ENCODE measurements at regions not wholly inside any gene's neighbourhood (a gene's known extent, or its start where the extent isn't known, plus 50 kb on each side); places are given as distances from the start of the nearest gene placed in this dataset.

DNA sequence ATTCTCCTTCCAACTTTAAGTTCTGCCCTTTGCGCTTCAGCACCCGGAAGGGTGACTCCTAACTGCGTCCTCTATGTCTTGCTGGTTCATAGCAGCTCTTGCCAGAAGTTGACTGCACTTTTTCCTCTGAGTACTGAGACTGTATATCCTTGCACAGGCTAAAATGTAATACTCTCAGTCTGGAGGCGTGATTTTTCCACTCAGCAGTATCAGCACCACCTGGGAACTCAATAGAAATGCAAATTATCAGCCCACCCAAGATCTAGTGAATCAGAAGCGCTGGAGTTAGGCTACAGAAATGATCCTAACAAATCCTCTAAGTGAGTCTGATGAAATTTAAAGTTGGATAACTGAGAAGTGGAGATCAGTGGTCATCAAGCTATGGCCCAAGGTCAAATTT is 1611.9 kb upstream of the SLC10A2 start:
- no peak overlapping the region for H2AFZ ChIP-seq
- Mint-ChIP-seq H3K36me3 (ENCODE audit: low read depth) (no peaks in the 10 kb centered on the region), H3K27ac (no peak overlapping the region; the same call in 1 of the 2 replicates), H3K9me3 (no peaks in the 10 kb centered on the region), H3K4me1 (no peaks in the 10 kb centered on the region), H3K27me3 (ENCODE audit: insufficient read depth, low read depth, poor library complexity) (peaks cover 2% of the 10 kb centered on the region), H3K4me3 (no peak overlapping the region)
- TF ChIP-seq, protein P1, sequence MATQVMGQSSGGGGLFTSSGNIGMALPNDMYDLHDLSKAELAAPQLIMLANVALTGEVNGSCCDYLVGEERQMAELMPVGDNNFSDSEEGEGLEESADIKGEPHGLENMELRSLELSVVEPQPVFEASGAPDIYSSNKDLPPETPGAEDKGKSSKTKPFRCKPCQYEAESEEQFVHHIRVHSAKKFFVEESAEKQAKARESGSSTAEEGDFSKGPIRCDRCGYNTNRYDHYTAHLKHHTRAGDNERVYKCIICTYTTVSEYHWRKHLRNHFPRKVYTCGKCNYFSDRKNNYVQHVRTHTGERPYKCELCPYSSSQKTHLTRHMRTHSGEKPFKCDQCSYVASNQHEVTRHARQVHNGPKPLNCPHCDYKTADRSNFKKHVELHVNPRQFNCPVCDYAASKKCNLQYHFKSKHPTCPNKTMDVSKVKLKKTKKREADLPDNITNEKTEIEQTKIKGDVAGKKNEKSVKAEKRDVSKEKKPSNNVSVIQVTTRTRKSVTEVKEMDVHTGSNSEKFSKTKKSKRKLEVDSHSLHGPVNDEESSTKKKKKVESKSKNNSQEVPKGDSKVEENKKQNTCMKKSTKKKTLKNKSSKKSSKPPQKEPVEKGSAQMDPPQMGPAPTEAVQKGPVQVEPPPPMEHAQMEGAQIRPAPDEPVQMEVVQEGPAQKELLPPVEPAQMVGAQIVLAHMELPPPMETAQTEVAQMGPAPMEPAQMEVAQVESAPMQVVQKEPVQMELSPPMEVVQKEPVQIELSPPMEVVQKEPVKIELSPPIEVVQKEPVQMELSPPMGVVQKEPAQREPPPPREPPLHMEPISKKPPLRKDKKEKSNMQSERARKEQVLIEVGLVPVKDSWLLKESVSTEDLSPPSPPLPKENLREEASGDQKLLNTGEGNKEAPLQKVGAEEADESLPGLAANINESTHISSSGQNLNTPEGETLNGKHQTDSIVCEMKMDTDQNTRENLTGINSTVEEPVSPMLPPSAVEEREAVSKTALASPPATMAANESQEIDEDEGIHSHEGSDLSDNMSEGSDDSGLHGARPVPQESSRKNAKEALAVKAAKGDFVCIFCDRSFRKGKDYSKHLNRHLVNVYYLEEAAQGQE (IDR thresholded peaks at IDR 0.05; ENCODE audit: unreplicated experiment): no peak
- no peak for TF ChIP-seq POLR2AphosphoS5 (IDR thresholded peaks at IDR 0.05; ENCODE audit: low read depth)
- H3K36me3 ChIP-seq (ENCODE audit: insufficient read depth): no peaks in the 10 kb centered on the region
- H3K27ac ChIP-seq (ENCODE audit: low read depth): no peak overlapping the region
- no peaks in the 10 kb centered on the region for H4K20me1 ChIP-seq (replicated peaks; ENCODE audit: insufficient read depth)
- H3F3A ChIP-seq (replicated peaks; ENCODE audit: low read depth): no peaks in the 10 kb centered on the region
- H3K79me2 ChIP-seq (replicated peaks; ENCODE audit: insufficient read depth): no peaks in the 10 kb centered on the region
- H3K27me3 ChIP-seq (ENCODE audit: insufficient read depth): no peaks in the 10 kb centered on the region
- H3K9me2 ChIP-seq (ENCODE audit: insufficient read depth): peaks cover 9% of the 10 kb centered on the region; the same call in 1 of the 2 replicates
- no peak for DNase-seq (ENCODE audit: low spot score)
- H3K4me3 ChIP-seq: no peak overlapping the region
- ATAC-seq: no peak
- H3K4me1 ChIP-seq (ENCODE audit: insufficient read depth): no peaks in the 10 kb centered on the region
- no peak overlapping the region for H3K4me2 ChIP-seq

DNA sequence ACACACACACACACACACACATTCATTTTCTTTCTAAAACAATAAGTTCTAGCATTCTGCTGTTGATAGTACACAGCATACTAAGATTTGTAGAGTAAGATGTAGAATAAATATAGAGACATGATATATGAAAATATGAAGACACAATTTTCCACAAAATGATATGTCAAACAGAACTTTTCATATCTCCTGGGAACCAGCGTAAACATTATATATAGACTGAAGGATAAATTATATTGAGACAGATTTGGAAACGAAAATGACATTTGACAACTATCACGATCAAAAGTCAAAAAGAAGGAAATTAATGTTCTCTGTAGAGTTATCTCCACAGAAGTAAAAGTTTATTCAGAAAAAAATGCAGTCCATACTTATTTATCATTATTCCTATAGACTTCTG is 1605.7 kb upstream of the SLC10A2 start:
- TF ChIP-seq ZNF331 (CRISPR knock-in tag; IDR thresholded peaks at IDR 0.05; ENCODE audit: low read depth) (no peak), STAT1 (IDR thresholded peaks at IDR 0.05; ENCODE audit: unreplicated experiment) (no peak), NANOG (IDR thresholded peaks at IDR 0.05; ENCODE audit: borderline replicate concordance) (no peak), JUNB (IDR thresholded peaks at IDR 0.05; ENCODE audit: unreplicated experiment) (no peak), POLR2AphosphoS5 (IDR thresholded peaks at IDR 0.05; ENCODE audit: low read depth) (no peak), ZNF114 (CRISPR knock-in tag; IDR thresholded peaks at IDR 0.05) (no peak), EZH2phosphoT487 (IDR thresholded peaks at IDR 0.05; ENCODE audit: unreplicated experiment) (no peak), CREB1 (CRISPR knock-in tag; IDR thresholded peaks at IDR 0.05; ENCODE audit: low read depth) (no peak)
- TF ChIP-seq, protein P1 (IDR thresholded peaks at IDR 0.05; ENCODE audit: unreplicated experiment): no peak
- TF ChIP-seq, protein P2, sequence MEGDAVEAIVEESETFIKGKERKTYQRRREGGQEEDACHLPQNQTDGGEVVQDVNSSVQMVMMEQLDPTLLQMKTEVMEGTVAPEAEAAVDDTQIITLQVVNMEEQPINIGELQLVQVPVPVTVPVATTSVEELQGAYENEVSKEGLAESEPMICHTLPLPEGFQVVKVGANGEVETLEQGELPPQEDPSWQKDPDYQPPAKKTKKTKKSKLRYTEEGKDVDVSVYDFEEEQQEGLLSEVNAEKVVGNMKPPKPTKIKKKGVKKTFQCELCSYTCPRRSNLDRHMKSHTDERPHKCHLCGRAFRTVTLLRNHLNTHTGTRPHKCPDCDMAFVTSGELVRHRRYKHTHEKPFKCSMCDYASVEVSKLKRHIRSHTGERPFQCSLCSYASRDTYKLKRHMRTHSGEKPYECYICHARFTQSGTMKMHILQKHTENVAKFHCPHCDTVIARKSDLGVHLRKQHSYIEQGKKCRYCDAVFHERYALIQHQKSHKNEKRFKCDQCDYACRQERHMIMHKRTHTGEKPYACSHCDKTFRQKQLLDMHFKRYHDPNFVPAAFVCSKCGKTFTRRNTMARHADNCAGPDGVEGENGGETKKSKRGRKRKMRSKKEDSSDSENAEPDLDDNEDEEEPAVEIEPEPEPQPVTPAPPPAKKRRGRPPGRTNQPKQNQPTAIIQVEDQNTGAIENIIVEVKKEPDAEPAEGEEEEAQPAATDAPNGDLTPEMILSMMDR (conservative IDR thresholded peaks at IDR 0.05; ENCODE audit: low read depth in 2 of 2): no peak
- TF ChIP-seq, protein P3, sequence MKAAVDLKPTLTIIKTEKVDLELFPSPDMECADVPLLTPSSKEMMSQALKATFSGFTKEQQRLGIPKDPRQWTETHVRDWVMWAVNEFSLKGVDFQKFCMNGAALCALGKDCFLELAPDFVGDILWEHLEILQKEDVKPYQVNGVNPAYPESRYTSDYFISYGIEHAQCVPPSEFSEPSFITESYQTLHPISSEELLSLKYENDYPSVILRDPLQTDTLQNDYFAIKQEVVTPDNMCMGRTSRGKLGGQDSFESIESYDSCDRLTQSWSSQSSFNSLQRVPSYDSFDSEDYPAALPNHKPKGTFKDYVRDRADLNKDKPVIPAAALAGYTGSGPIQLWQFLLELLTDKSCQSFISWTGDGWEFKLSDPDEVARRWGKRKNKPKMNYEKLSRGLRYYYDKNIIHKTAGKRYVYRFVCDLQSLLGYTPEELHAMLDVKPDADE (IDR thresholded peaks at IDR 0.05): no peak
- Histone ChIP-seq H3K27me3 (ENCODE audit: insufficient read depth) (no peaks in the 10 kb centered on the region), H3F3A (replicated peaks; ENCODE audit: low read depth) (no peaks in the 10 kb centered on the region)

More for the DNA sequence above, 1605.7 kb upstream of the SLC10A2 start:
- H3K27ac Mint-ChIP-seq: no peak overlapping the region
- H4K20me1 ChIP-seq (replicated peaks; ENCODE audit: insufficient read depth): no peaks in the 10 kb centered on the region
- H3K4me3 ChIP-seq: no peak overlapping the region
- no peaks in the 10 kb centered on the region for H3K27me3 Mint-ChIP-seq (ENCODE audit: insufficient read depth, low read depth, poor library complexity)
- H3K79me2 ChIP-seq (replicated peaks; ENCODE audit: insufficient read depth): no peaks in the 10 kb centered on the region
- H3K36me3 Mint-ChIP-seq (ENCODE audit: low read depth): no peaks in the 10 kb centered on the region
- no peaks in the 10 kb centered on the region for H3K4me1 ChIP-seq (ENCODE audit: insufficient read depth)
- no peak overlapping the region for H3K4me3 Mint-ChIP-seq
- ATAC-seq (no peak), DNase-seq (ENCODE audit: low spot score) (no peak)
- H3K36me3 ChIP-seq (ENCODE audit: insufficient read depth): no peaks in the 10 kb centered on the region
- H3K4me2 ChIP-seq: no peak overlapping the region
- H2AFZ ChIP-seq: no peak overlapping the region
- no peak overlapping the region for H3K27ac ChIP-seq (ENCODE audit: low read depth)
- H3K9me3 Mint-ChIP-seq: no peaks in the 10 kb centered on the region
- H3K4me1 Mint-ChIP-seq: no peaks in the 10 kb centered on the region
- no peaks in the 10 kb centered on the region for H3K9me2 ChIP-seq (ENCODE audit: insufficient read depth)

All from GM23338 (cell line).